Lung (tissue), 11 donors: ENCODE measurements at regions not wholly inside any gene's neighbourhood (a gene's known extent, or its start where the extent isn't known, plus 50 kb on each side); places are given as distances from the start of the nearest gene placed in this dataset.

Source experiments
- ATAC-seq: fragments of 200-7000 bp; cut with Tn5 transposase; one replicate; pipeline ENCODE4 v1.9.1; 2020; ENCODE audit warnings: moderate number of reproducible peaks; ENCODE audit not compliant: insufficient read depth, low FRiP score
- DNase-seq, 3 donors: peaks; one replicate each; pipeline ENCODE4 v3.0.0-alpha.2; 2013 to 2017
- H3K27ac ChIP-seq, 2 donors: one replicate each; pipeline ENCODE4 v1.5.1; 2013; ENCODE audit warnings: mild to moderate bottlenecking in 2 of 2, moderate library complexity in 2 of 2, control low read depth in 1 of 2, inconsistent platforms in 1 of 2, low read depth in 1 of 2, low read length in 1 of 2
- H3K27me3 ChIP-seq, 3 donors: one replicate each; pipeline ENCODE4 v1.5.1; 2013; ENCODE audit warnings: low read length in 2 of 3; ENCODE audit not compliant: control insufficient read depth in 3 of 3, insufficient read depth in 3 of 3
- H3K36me3 ChIP-seq, 4 donors: one replicate each; pipeline ENCODE4 v1.5.1; 2013; ENCODE audit warnings: low read length in 4 of 4, mild to moderate bottlenecking in 1 of 4, moderate library complexity in 1 of 4; ENCODE audit not compliant: control insufficient read depth in 4 of 4, insufficient read depth in 4 of 4
- H3K4me1 ChIP-seq, 5 donors: one replicate each; pipeline ENCODE4 v1.5.1; 2013; ENCODE audit warnings: low read length in 5 of 5, mild to moderate bottlenecking in 2 of 5, moderate library complexity in 1 of 5; ENCODE audit not compliant: control insufficient read depth in 5 of 5, insufficient read depth in 5 of 5
- H3K4me3 ChIP-seq: one replicate; pipeline ENCODE4 v1.5.1; 2013; ENCODE audit warnings: mild to moderate bottlenecking, control low read depth, moderate library complexity
- H3K9ac ChIP-seq, 2 donors: one replicate each; pipeline ENCODE4 v1.5.1; 2013; ENCODE audit warnings: low read length in 2 of 2, control low read depth in 1 of 2; ENCODE audit not compliant: insufficient read depth in 1 of 2
- H3K9me3 ChIP-seq, 4 donors: one replicate each; pipeline ENCODE4 v1.5.1; 2013; ENCODE audit warnings: low read length in 3 of 4, mild to moderate bottlenecking in 1 of 4, moderate library complexity in 1 of 4; ENCODE audit not compliant: control insufficient read depth in 4 of 4, insufficient read depth in 3 of 4
- CTCF ChIP-seq: IDR thresholded peaks from 2 replicates; pipeline ENCODE4 v1.5.1; 2012; ENCODE audit warnings: mild to moderate bottlenecking; ENCODE audit errors: control extremely low read depth, extremely low read depth
- WGBS, 2 donors: extraction: QIAGEN DNeasy Blood & Tissue Kit; methylation state at CpG; one replicate each; pipeline ENCODE4 v1.1.7; 2013; 5-methylcytosine and 5-hydroxymethylcytosine counted together
- donor health status: control.
- donor health status: control.
- donor health status: Bipolar disorder and iron deficiency.
- donor health status: healthy.
- donor health status: DM: yes; HTN: yes; CAD: no.

- no peak for TF ChIP-seq CTCF
- Histone ChIP-seq H3K27ac (no peak overlapping the region), H3K36me3 (no peaks in the 10 kb centered on the region), H3K27me3 (no peaks in the 10 kb centered on the region), H3K4me1 (peaks cover 0 to under 1% (median 0%) of the 10 kb centered on the region in 5 donors), H3K9ac (no peak overlapping the region), H3K9me3 (no peaks in the 10 kb centered on the region), H3K4me3 (no peak overlapping the region)
- DNase-seq = peak in 1 of 3 donors; percentile 29
- no peak for ATAC-seq
Measured at GRCh38 chr3:151989621-151990020, 116.2 kb downstream of the SUCNR1 start.

GRCh38 chr3:151990696-151991376, 117.4 kb downstream of the SUCNR1 start:
- ATAC-seq = no peak
- WGBS, 2 donors = 62 to 83% methylated on average over 2 of the region's 2 CpGs

GRCh38 chr3:151992326-151993041, 119.0 kb downstream of the SUCNR1 start:
- Histone ChIP-seq H3K9ac (no peak overlapping the region), H3K9me3 (no peaks in the 10 kb centered on the region), H3K36me3 (no peaks in the 10 kb centered on the region), H3K4me3 (no peak overlapping the region), H3K4me1 (peaks cover 0 to 5% (median 0%) of the 10 kb centered on the region in 5 donors), H3K27me3 (no peaks in the 10 kb centered on the region), H3K27ac (no peak overlapping the region)
- TF ChIP-seq CTCF = no peak
- ATAC-seq = no peak
- 71 to 77% methylated on average over 4 of the region's 4 CpGs for WGBS, 2 donors
- no peak for DNase-seq

More at GRCh38 chr3:151990696-151991376, 117.4 kb downstream of the SUCNR1 start:
- Histone ChIP-seq H3K4me3 (no peak overlapping the region), H3K9me3 (no peaks in the 10 kb centered on the region), H3K9ac (no peak overlapping the region), H3K4me1 (peaks cover 0 to 5% (median 0%) of the 10 kb centered on the region in 5 donors), H3K36me3 (no peaks in the 10 kb centered on the region), H3K27me3 (no peaks in the 10 kb centered on the region), H3K27ac (no peak overlapping the region)
- no peak for TF ChIP-seq CTCF
- no peak for DNase-seq
